Nephron (organoid): ENCODE measurements at regions not wholly inside any gene's neighbourhood (a gene's known extent, or its start where the extent isn't known, plus 50 kb on each side); places are given as distances from the start of the nearest gene placed in this dataset.

ENCODE experiments used
- H3K27ac Mint-ChIP-seq, 3 experiments: 2 replicates each; pipeline ENCODE4 v1.8.0; 2020; ENCODE audit warnings: mixed read lengths in 3 of 3, mild to moderate bottlenecking in 2 of 3, moderate library complexity in 1 of 3
- H3K27me3 Mint-ChIP-seq: 2 replicates; pipeline ENCODE4 v1.8.0; 2021; ENCODE audit warnings: low read depth, mild to moderate bottlenecking, moderate library complexity, mixed read lengths
- H3K36me3 Mint-ChIP-seq: 2 replicates; pipeline ENCODE4 v1.8.0; 2020; ENCODE audit warnings: low read depth, mixed read lengths
- H3K4me1 Mint-ChIP-seq: 2 replicates; pipeline ENCODE4 v1.8.0; 2020; ENCODE audit warnings: mixed read lengths
- H3K4me3 Mint-ChIP-seq, 3 experiments: 2 replicates each; pipeline ENCODE4 v1.8.0; 2020; ENCODE audit warnings: mild to moderate bottlenecking in 3 of 3, mixed read lengths in 3 of 3, moderate library complexity in 2 of 3
- H3K9me3 Mint-ChIP-seq: 2 replicates; pipeline ENCODE4 v1.8.0; 2020; ENCODE audit warnings: mixed read lengths
- TF ChIP-seq, protein P1 (sequence below), 3 experiments: fragments of 200-600 bp; sonication (generic); IDR thresholded peaks; one replicate each; pipeline ENCODE4 v1.5.0; 2021; ENCODE audit warnings: antibody characterized with exemption in 3 of 3; ENCODE audit not compliant: unreplicated experiment in 3 of 3

DNA sequence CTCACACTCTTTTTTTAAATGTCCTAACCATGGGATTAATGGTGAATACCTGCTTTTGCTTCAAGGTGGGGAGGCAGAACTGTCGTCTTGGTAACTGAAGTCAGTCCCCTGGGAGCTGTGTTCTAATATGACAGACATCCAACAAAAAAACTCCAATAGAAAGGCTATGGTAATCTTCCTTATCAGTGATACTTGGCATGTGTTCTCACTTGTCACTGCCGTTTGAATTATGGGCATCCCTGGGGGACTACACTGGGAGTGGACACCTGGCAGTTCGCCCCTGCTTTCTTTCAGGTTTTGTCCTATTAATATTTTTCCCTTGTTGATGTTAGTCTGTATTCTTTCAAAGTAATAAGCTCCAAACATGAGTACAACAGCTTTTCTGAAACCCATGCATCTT, 252.6 kb downstream of the SLITRK5 start:
- H3K27me3 Mint-ChIP-seq, result no peaks in the 10 kb centered on the region
- H3K4me1 Mint-ChIP-seq, result no peaks in the 10 kb centered on the region
- no peak overlapping the region for H3K27ac Mint-ChIP-seq
- H3K36me3 Mint-ChIP-seq, result no peaks in the 10 kb centered on the region
- no peak overlapping the region for H3K4me3 Mint-ChIP-seq
- TF ChIP-seq, protein P1, sequence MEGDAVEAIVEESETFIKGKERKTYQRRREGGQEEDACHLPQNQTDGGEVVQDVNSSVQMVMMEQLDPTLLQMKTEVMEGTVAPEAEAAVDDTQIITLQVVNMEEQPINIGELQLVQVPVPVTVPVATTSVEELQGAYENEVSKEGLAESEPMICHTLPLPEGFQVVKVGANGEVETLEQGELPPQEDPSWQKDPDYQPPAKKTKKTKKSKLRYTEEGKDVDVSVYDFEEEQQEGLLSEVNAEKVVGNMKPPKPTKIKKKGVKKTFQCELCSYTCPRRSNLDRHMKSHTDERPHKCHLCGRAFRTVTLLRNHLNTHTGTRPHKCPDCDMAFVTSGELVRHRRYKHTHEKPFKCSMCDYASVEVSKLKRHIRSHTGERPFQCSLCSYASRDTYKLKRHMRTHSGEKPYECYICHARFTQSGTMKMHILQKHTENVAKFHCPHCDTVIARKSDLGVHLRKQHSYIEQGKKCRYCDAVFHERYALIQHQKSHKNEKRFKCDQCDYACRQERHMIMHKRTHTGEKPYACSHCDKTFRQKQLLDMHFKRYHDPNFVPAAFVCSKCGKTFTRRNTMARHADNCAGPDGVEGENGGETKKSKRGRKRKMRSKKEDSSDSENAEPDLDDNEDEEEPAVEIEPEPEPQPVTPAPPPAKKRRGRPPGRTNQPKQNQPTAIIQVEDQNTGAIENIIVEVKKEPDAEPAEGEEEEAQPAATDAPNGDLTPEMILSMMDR (IDR thresholded peaks at IDR 0.05; ENCODE audit: unreplicated experiment in 3 of 3), result no peak
- peaks cover 2% of the 10 kb centered on the region for H3K9me3 Mint-ChIP-seq

DNA sequence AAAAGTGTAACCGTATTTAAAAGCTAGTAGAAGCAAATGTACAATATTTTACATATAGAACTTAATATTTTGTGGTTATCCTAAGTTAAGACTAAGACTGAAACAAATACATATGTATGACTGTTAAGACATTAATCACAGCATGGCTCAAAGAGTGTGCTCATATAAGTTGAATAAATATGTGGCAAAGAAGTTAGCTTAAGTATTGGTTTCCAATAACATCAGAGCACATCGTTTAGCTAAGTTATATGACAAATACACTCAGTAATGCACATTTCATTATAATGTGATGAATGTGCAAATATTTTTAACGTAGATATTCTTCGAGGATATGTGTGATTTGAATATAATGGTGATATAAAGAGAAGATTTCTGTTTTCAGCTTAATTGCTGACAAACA, 253.8 kb downstream of the SLITRK5 start:
- no peak overlapping the region for H3K27ac Mint-ChIP-seq
- H3K9me3 Mint-ChIP-seq, result peaks cover 2% of the 10 kb centered on the region
- H3K36me3 Mint-ChIP-seq, result no peaks in the 10 kb centered on the region
- TF ChIP-seq, protein P1 (IDR thresholded peaks at IDR 0.05; ENCODE audit: unreplicated experiment in 3 of 3), result no peak
- H3K4me3 Mint-ChIP-seq, result no peak overlapping the region
- H3K4me1 Mint-ChIP-seq, result no peaks in the 10 kb centered on the region
- no peaks in the 10 kb centered on the region for H3K27me3 Mint-ChIP-seq

DNA sequence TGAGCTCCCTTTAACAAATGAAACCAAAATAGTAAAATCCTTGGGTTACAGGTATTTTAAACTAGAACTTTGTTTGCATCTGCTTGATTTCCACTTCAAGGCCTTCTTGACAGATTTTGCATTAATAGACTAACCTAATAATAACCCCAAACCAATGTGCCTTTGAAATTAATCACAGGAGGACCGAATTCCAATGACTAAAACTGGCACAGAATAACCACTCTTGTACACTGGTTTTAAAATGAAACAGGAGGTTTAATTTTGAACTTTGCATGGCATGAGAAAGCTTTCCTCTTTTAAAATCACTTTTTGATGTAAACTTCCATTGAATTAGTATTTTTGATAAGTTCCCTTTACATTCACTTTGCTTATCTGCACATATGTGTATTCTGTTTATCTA, 269.6 kb downstream of the SLITRK5 start:
- Mint-ChIP-seq H3K4me1 (peaks cover 7% of the 10 kb centered on the region), H3K27me3 (no peaks in the 10 kb centered on the region), H3K27ac (peak overlapping the region; percentile 85 to 96 (median 95)), H3K36me3 (no peaks in the 10 kb centered on the region), H3K9me3 (no peaks in the 10 kb centered on the region), H3K4me3 (no peak overlapping the region)
- TF ChIP-seq, protein P1 (IDR thresholded peaks at IDR 0.05; ENCODE audit: unreplicated experiment in 3 of 3), result no peak

DNA sequence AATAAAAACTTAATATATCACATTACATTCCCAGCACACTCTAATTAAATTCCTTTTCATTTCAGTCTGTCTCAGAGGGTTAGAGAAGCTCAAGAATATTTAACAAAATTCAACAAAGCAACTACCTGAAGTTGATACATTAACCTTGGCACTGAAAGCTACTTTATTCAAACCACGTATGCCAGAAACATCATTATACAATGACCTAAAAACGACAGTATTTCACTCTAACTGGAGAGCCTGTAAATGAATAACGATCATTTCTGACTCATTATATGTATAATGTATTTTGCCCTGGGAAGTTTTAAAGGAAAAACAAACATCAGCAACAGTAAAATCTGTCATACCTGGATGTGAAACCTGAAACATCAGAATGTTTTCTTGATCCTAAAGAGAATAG, 270.1 kb downstream of the SLITRK5 start:
- Mint-ChIP-seq H3K27ac (peak overlapping the region; percentile 85 to 96 (median 95)), H3K36me3 (no peaks in the 10 kb centered on the region), H3K9me3 (no peaks in the 10 kb centered on the region), H3K4me1 (peaks cover 7% of the 10 kb centered on the region), H3K4me3 (no peak overlapping the region), H3K27me3 (no peaks in the 10 kb centered on the region)
- TF ChIP-seq, protein P1 (IDR thresholded peaks at IDR 0.05; ENCODE audit: unreplicated experiment in 3 of 3), result no peak

DNA sequence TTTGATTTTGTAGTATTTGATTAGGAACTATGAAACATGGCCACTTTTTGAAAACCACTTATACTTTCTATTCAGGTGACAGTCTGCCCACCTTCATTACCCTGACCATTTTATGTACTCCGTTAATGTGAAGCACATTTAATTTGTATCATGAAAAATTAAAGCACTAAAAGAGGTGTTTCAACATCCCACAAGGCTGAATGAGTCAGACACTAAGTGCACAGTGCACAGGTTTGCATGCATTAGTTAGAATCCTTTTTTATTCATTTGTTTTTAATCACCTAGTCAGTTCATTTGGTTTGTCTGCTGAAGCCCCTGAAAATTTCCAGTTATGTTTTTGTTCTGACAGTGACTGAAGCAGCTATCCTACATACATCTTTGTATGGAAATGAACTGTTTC, 271.0 kb downstream of the SLITRK5 start:
- TF ChIP-seq, protein P1 (IDR thresholded peaks at IDR 0.05; ENCODE audit: unreplicated experiment in 3 of 3), result no peak
- no peak overlapping the region for H3K4me3 Mint-ChIP-seq
- peaks cover 7% of the 10 kb centered on the region for H3K4me1 Mint-ChIP-seq
- H3K36me3 Mint-ChIP-seq, result no peaks in the 10 kb centered on the region
- H3K27ac Mint-ChIP-seq, result peak overlapping the region; percentile 51 to 96 (median 95)
- no peaks in the 10 kb centered on the region for H3K9me3 Mint-ChIP-seq
- no peaks in the 10 kb centered on the region for H3K27me3 Mint-ChIP-seq

DNA sequence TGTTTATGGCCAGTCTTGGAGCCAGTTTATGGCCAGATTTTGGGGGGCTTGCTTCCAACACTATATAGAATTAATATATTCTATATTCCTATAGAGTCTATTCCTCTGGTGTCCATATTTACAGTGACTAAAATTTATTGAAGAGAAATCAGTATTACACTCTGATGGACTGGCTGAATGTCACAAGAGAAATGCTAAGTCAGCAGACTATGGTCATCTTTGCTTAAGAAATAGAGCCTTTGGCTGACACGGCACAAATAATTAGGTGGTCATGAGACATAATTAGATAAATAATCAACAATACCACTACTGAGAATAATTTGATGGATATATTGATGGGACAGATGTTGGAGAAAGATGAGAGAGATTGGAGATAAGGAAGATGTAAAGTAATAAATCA, 272.9 kb downstream of the SLITRK5 start:
- peaks cover 7% of the 10 kb centered on the region for H3K4me1 Mint-ChIP-seq
- H3K4me3 Mint-ChIP-seq, result no peak overlapping the region
- no peak overlapping the region for H3K27ac Mint-ChIP-seq
- H3K36me3 Mint-ChIP-seq, result no peaks in the 10 kb centered on the region
- TF ChIP-seq, protein P1 (IDR thresholded peaks at IDR 0.05; ENCODE audit: unreplicated experiment in 3 of 3), result no peak
- H3K27me3 Mint-ChIP-seq, result no peaks in the 10 kb centered on the region
- no peaks in the 10 kb centered on the region for H3K9me3 Mint-ChIP-seq
